ENCODE measurements at regions not wholly inside any gene's neighbourhood (a gene's known extent, or its start where the extent isn't known, plus 50 kb on each side); places are given as distances from the start of the nearest gene placed in this dataset.

DNA sequence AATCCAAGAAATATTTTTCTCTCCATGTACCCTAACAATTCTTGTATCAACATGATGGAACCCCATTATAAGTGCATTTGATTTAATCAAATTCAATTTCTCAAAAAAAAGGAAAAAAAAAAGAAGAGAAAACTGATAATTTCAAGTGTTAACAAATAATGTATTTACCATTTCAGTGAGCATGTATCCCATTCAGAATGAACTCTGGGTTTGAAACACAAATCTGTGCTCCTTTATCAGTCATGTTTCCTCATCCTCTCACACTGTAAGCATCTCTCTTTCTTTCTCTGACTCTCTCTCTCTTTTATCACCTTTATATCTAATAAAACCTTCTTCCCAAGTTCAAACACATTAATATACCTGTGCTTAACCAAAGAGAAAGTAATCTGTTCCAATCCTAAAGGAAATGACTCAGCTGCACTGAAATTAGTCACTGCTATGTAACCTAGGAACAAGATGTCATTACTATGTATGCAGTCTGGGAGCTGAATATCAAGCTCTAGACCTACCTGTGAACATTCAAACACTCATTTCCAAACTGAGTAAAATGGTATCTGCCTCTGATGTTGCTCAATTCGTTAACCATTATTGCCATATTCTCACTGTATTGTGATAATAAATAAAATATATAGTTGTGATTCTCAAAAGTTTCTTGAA is 135.0 kb upstream of the LRIG3 start:
- Histone ChIP-seq H4K8ac (ENCODE audit: low read depth in 2 of 2, low read length in 2 of 2) (peak overlapping the region; percentile 14 to 78; a peak in 3 of 4 replicates), H2BK120ac (ENCODE audit: low read depth, low read length) (peak overlapping the region; percentile 72; the same call in 1 of the 2 replicates), H2AK5ac (ENCODE audit: low read depth, low read length) (no peak overlapping the region; the same call in 1 of the 2 replicates), H3K79me1 (ENCODE audit: low read depth in 1 of 2, low read length in 2 of 2) (no peaks in the 10 kb centered on the region), H2AK9ac (replicated peaks; ENCODE audit: low read depth, low read length, poor library complexity) (no peak overlapping the region), H3K4me2 (ENCODE audit: low read depth, low read length) (peak overlapping the region; percentile 58; the same call in 1 of the 2 replicates), H3K23ac (ENCODE audit: low read depth, low read length) (no peak overlapping the region), H3K9me3 (ENCODE audit: control insufficient read depth, insufficient read depth, low read length) (no peaks in the 10 kb centered on the region), H4K20me1 (ENCODE audit: insufficient read depth, low read length) (no peaks in the 10 kb centered on the region), H2BK5ac (ENCODE audit: low read depth, low read length, poor library complexity, severe bottlenecking) (peak overlapping the region; percentile 86), H3K36me3 (ENCODE audit: control insufficient read depth, insufficient read depth, low read length) (no peaks in the 10 kb centered on the region), H2AFZ (replicated peaks; ENCODE audit: low read length, poor library complexity) (no peak overlapping the region), H3K14ac (replicated peaks; ENCODE audit: low read depth, low read length) (peak overlapping the region; percentile 69; the same call in 1 of the 2 replicates), H3K4me1 (ENCODE audit: control insufficient read depth, insufficient read depth, low read length) (peaks cover 3% of the 10 kb centered on the region; the same call in 1 of the 2 replicates), H4K5ac (ENCODE audit: low read depth, low read length) (peak overlapping the region; percentile 93; the same call in 1 of the 2 replicates), H3K4me3 (ENCODE audit: insufficient read depth, low read depth, low read length) (no peak overlapping the region), H3K56ac (ENCODE audit: extremely low read depth, insufficient read depth, low read length) (no peak overlapping the region), H3K9me1 (ENCODE audit: insufficient read depth, low read length) (0 out of 2 replicates have a peak, but pooled peaks cover 4% of the 10 kb centered on the region), H2BK15ac (ENCODE audit: low read depth, low read length) (peak overlapping the region; percentile 49; the same call in 2 of the 3 replicates), H3K27me3 (ENCODE audit: control insufficient read depth, insufficient read depth, low read length) (no peaks in the 10 kb centered on the region), H3K18ac (ENCODE audit: low read depth, low read length) (peak overlapping the region; percentile 67; the same call in 1 of the 2 replicates), H4K91ac (ENCODE audit: insufficient read depth, low read depth, low read length) (peak overlapping the region; percentile 10; the same call in 1 of the 2 replicates), H3K9ac (ENCODE audit: low read depth, low read length) (no peak overlapping the region), H3K27ac (ENCODE audit: insufficient read depth, low read length) (no peak overlapping the region), H3K4ac (ENCODE audit: low read depth, low read length) (peak overlapping the region; percentile 79; the same call in 1 of the 2 replicates), H2BK20ac (ENCODE audit: low read depth, low read length) (peak overlapping the region; percentile 80)
- BruUV-seq (replicated peaks) = no TSS peak
- DNase-seq = peak; percentile 83
- ChIA-PET CTCF (interaction anchor here (0.6 to 1.2 kb wide), 2 partner anchors 21 to 51 kb away, joined by 3 read pairs; no protein-coding TSS in a partner anchor), POLR2A (ENCODE audit: unreplicated experiment) (no interaction called here)
- no CpG with 5 or more reads among the region's 1 CpG for WGBS, 2 experiments (ENCODE audit: extremely low coverage in 2 of 2, insufficient read length in 1 of 2)
- in situ Hi-C loops (cut with MboI; ENCODE audit: low sequenced_read_pairs) = no loop called here
- peak; percentile 85 for ATAC-seq (ENCODE audit: low read depth)
- TF ChIP-seq RAD21 (IDR thresholded peaks at IDR 0.05; ENCODE audit: low read length) = no peak
- no peak for TF ChIP-seq SMC3 (IDR thresholded peaks at IDR 0.05; ENCODE audit: low read depth, low read length)
- no peak for TF ChIP-seq CHD1 (IDR thresholded peaks at IDR 0.05; ENCODE audit: low read depth, low read length)
- peak; percentile 57; the same call in 1 of the 2 replicates for TF ChIP-seq NFE2L2 (IDR thresholded peaks at IDR 0.05; ENCODE audit: low read depth, low read length)
- TF ChIP-seq CEBPB (IDR thresholded peaks at IDR 0.05; ENCODE audit: low read depth, low read length) = peak; percentile 45
- TF ChIP-seq, protein P1, sequence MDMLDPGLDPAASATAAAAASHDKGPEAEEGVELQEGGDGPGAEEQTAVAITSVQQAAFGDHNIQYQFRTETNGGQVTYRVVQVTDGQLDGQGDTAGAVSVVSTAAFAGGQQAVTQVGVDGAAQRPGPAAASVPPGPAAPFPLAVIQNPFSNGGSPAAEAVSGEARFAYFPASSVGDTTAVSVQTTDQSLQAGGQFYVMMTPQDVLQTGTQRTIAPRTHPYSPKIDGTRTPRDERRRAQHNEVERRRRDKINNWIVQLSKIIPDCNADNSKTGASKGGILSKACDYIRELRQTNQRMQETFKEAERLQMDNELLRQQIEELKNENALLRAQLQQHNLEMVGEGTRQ (IDR thresholded peaks at IDR 0.05; ENCODE audit: low read depth, low read length) = no peak
- TF ChIP-seq BHLHE40 (IDR thresholded peaks at IDR 0.05; ENCODE audit: low read depth, low read length) = no peak
- TF ChIP-seq RFX5 (IDR thresholded peaks at IDR 0.05; ENCODE audit: low read depth, low read length) = no peak
- TF ChIP-seq, protein P2, sequence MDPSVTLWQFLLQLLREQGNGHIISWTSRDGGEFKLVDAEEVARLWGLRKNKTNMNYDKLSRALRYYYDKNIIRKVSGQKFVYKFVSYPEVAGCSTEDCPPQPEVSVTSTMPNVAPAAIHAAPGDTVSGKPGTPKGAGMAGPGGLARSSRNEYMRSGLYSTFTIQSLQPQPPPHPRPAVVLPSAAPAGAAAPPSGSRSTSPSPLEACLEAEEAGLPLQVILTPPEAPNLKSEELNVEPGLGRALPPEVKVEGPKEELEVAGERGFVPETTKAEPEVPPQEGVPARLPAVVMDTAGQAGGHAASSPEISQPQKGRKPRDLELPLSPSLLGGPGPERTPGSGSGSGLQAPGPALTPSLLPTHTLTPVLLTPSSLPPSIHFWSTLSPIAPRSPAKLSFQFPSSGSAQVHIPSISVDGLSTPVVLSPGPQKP (IDR thresholded peaks at IDR 0.05; ENCODE audit: borderline replicate concordance, low read depth, low read length) = no peak
- TF ChIP-seq POLR2A (IDR thresholded peaks at IDR 0.05; ENCODE audit: low read depth, low read length) = no peak
- TF ChIP-seq FOS (IDR thresholded peaks at IDR 0.05; ENCODE audit: low read depth, low read length) = peak; percentile 76
- intact Hi-C loops (cut with micrococcal nuclease) = no loop called here
- dilution Hi-C loops (cut with HindIII; ENCODE audit: low sequenced_read_pairs, unreplicated experiment) = no loop called here

Measured in IMR-90 (cell line).